ENCODE measurements at regions not wholly inside any gene's neighbourhood (a gene's known extent, or its start where the extent isn't known, plus 50 kb on each side); places are given as distances from the start of the nearest gene placed in this dataset.

GRCh38 chr14:85475113-85475512 is 54.8 kb upstream of the FLRT2 start:
- ChIA-PET CTCF (no interaction called here), POLR2A (no interaction called here)
- H3K4me1 ChIP-seq (ENCODE audit: control insufficient read depth, insufficient read depth, low read length) = peaks cover 5% of the 10 kb centered on the region; the same call in 1 of the 2 replicates
- no peak overlapping the region for H3K4me3 ChIP-seq (ENCODE audit: low read depth, low read length)
- TF ChIP-seq ZNF654 (tag by site-specific recombination; IDR thresholded peaks at IDR 0.05; ENCODE audit: low read depth) (no peak), ZNF426 (tag by site-specific recombination; IDR thresholded peaks at IDR 0.05) (no peak), TCF7L2 (IDR thresholded peaks at IDR 0.05; ENCODE audit: borderline replicate concordance, low read depth, low read length) (no peak), ZNF596 (tag by site-specific recombination; IDR thresholded peaks at IDR 0.05) (no peak), ZNF707 (tag by site-specific recombination; IDR thresholded peaks at IDR 0.05) (no peak), HOXA7 (CRISPR knock-in tag; IDR thresholded peaks at IDR 0.05; ENCODE audit: borderline replicate concordance) (no peak), SCRT1 (tag by site-specific recombination; IDR thresholded peaks at IDR 0.05; ENCODE audit: borderline replicate concordance) (no peak), ZNF354C (tag by site-specific recombination; IDR thresholded peaks at IDR 0.05; ENCODE audit: borderline replicate concordance, low read depth) (no peak), ZNF433 (tag by site-specific recombination; IDR thresholded peaks at IDR 0.05; ENCODE audit: low read depth) (no peak), ZFP37 (tag by site-specific recombination; IDR thresholded peaks at IDR 0.05) (no peak), ZNF776 (tag by site-specific recombination; IDR thresholded peaks at IDR 0.05; ENCODE audit: borderline replicate concordance) (no peak), ZNF292 (tag by site-specific recombination; IDR thresholded peaks at IDR 0.05; ENCODE audit: borderline replicate concordance, low read depth) (no peak), ZNF692 (tag by site-specific recombination; IDR thresholded peaks at IDR 0.05) (no peak), KLF9 (tag by site-specific recombination; IDR thresholded peaks at IDR 0.05; ENCODE audit: low read depth) (no peak), ZNF677 (tag by site-specific recombination; IDR thresholded peaks at IDR 0.05) (no peak)
- no peaks in the 10 kb centered on the region for H3K9me3 ChIP-seq (ENCODE audit: control insufficient read depth, insufficient read depth, low read depth, low read length)
- H3K36me3 ChIP-seq (ENCODE audit: control insufficient read depth in 2 of 2, insufficient read depth in 1 of 2, low read length in 2 of 2) = no peaks in the 10 kb centered on the region
- H3K27ac ChIP-seq (ENCODE audit: extremely low read depth, low read depth, low read length) = no peak overlapping the region

GRCh38 chr14:85479306-85479705 is 50.6 kb upstream of the FLRT2 start:
- CTCF ChIA-PET = no interaction called here
- Histone ChIP-seq H3K4me1 (ENCODE audit: control insufficient read depth, insufficient read depth, low read length) (peaks cover 5% of the 10 kb centered on the region), H3K27ac (ENCODE audit: extremely low read depth, low read depth, low read length) (no peak overlapping the region), H3K36me3 (ENCODE audit: control insufficient read depth in 2 of 2, insufficient read depth in 1 of 2, low read length in 2 of 2) (no peaks in the 10 kb centered on the region), H3K4me3 (ENCODE audit: low read depth, low read length) (no peak overlapping the region), H3K9me3 (ENCODE audit: control insufficient read depth, insufficient read depth, low read depth, low read length) (no peaks in the 10 kb centered on the region)
- TF ChIP-seq ZNF560 (tag by site-specific recombination; IDR thresholded peaks at IDR 0.05; ENCODE audit: borderline replicate concordance) = no peak
- POLR2A ChIA-PET = no interaction called here

GRCh38 chr14:85479771-85480170 is 50.2 kb upstream of the FLRT2 start:
- H3K27ac ChIP-seq (ENCODE audit: extremely low read depth, low read depth, low read length) = no peak overlapping the region
- no peak overlapping the region for H3K4me3 ChIP-seq (ENCODE audit: low read depth, low read length)
- H3K9me3 ChIP-seq (ENCODE audit: control insufficient read depth, insufficient read depth, low read depth, low read length) = no peaks in the 10 kb centered on the region
- POLR2A ChIA-PET = no interaction called here
- peaks cover 5% of the 10 kb centered on the region for H3K4me1 ChIP-seq (ENCODE audit: control insufficient read depth, insufficient read depth, low read length)
- CTCF ChIA-PET = no interaction called here
- H3K36me3 ChIP-seq (ENCODE audit: control insufficient read depth in 2 of 2, insufficient read depth in 1 of 2, low read length in 2 of 2) = no peaks in the 10 kb centered on the region
- no peak for TF ChIP-seq ZBTB17 (tag by site-specific recombination; IDR thresholded peaks at IDR 0.05)
